ENCODE measurements at regions not wholly inside any gene's neighbourhood (a gene's known extent, or its start where the extent isn't known, plus 50 kb on each side); places are given as distances from the start of the nearest gene placed in this dataset.

DNA sequence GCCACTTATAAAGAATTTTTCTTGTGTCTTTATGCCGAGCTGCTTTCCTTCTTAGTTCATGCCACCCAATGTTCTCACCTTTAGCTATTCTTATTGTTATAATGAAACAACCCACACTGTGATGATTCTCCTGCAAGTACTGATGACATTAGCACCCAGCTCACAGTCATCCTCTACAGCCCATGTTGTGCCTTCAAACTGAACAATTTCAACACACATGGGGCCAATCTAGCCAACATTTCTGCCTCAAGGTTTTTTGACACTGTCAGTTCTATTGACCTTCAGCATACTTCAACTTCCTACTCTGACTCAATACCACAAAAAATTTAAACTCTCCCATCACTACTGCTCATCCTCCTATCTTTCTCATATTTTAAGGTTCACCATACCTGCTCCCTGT is 752.4 kb downstream of the FGF9 start:
- POLR2A ChIA-PET (ENCODE audit: unreplicated experiment), result no interaction called here
- dilution Hi-C loops (cut with HindIII; ENCODE audit: low sequenced_read_pairs, unreplicated experiment), result no loop called here
- intact Hi-C loops (cut with micrococcal nuclease), result no loop called here
- H3K36me3 ChIP-seq (ENCODE audit: control insufficient read depth, insufficient read depth, low read length), result no peaks in the 10 kb centered on the region
- H3K9ac ChIP-seq (ENCODE audit: low read depth, low read length), result no peak overlapping the region
- no peaks in the 10 kb centered on the region for H3K79me1 ChIP-seq (ENCODE audit: low read depth in 1 of 2, low read length in 2 of 2)
- no peak overlapping the region for H4K91ac ChIP-seq (ENCODE audit: insufficient read depth, low read depth, low read length)
- no peak overlapping the region for H4K5ac ChIP-seq (ENCODE audit: low read depth, low read length)
- H2BK5ac ChIP-seq (ENCODE audit: low read depth, low read length, poor library complexity, severe bottlenecking), result no peak overlapping the region
- no peak overlapping the region for H2BK15ac ChIP-seq (ENCODE audit: low read depth, low read length)
- no peak overlapping the region for H3K4me2 ChIP-seq (ENCODE audit: low read depth, low read length)
- H4K20me1 ChIP-seq (ENCODE audit: insufficient read depth, low read length), result no peaks in the 10 kb centered on the region
- H3K18ac ChIP-seq (ENCODE audit: low read depth, low read length), result no peak overlapping the region
- H3K4me1 ChIP-seq (ENCODE audit: control insufficient read depth, insufficient read depth, low read length), result no peaks in the 10 kb centered on the region
- CTCF ChIA-PET, result interaction anchor here (0.6 kb wide), 1 partner anchor 53 kb away, joined by 4 read pairs; no protein-coding TSS in a partner anchor
- H3K4me3 ChIP-seq (ENCODE audit: insufficient read depth, low read depth, low read length), result no peak overlapping the region
- H2AFZ ChIP-seq (replicated peaks; ENCODE audit: low read length, poor library complexity), result no peak overlapping the region
- no peaks in the 10 kb centered on the region for H3K27me3 ChIP-seq (ENCODE audit: control insufficient read depth, insufficient read depth, low read length)
- BruUV-seq (replicated peaks), result no TSS peak
- H2AK9ac ChIP-seq (replicated peaks; ENCODE audit: low read depth, low read length, poor library complexity), result no peak overlapping the region
- peaks cover 6% of the 10 kb centered on the region; the same call in 1 of the 2 replicates for H3K9me3 ChIP-seq (ENCODE audit: control insufficient read depth, insufficient read depth, low read length)
- H3K9me1 ChIP-seq (ENCODE audit: insufficient read depth, low read length), result no peaks in the 10 kb centered on the region
- no peak overlapping the region for H4K8ac ChIP-seq (ENCODE audit: low read depth in 2 of 2, low read length in 2 of 2)
- TF ChIP-seq CEBPB (IDR thresholded peaks at IDR 0.05; ENCODE audit: low read depth, low read length) (no peak), RFX5 (IDR thresholded peaks at IDR 0.05; ENCODE audit: low read depth, low read length) (no peak), MXI1 (IDR thresholded peaks at IDR 0.05; ENCODE audit: borderline replicate concordance, low read depth, low read length) (no peak), MAZ (IDR thresholded peaks at IDR 0.05; ENCODE audit: borderline replicate concordance, low read depth, low read length) (no peak), BHLHE40 (IDR thresholded peaks at IDR 0.05; ENCODE audit: low read depth, low read length) (no peak), CHD1 (IDR thresholded peaks at IDR 0.05; ENCODE audit: low read depth, low read length) (no peak), RAD21 (IDR thresholded peaks at IDR 0.05; ENCODE audit: low read length) (no peak), POLR2A (IDR thresholded peaks at IDR 0.05; ENCODE audit: low read depth, low read length) (no peak), MAFK (IDR thresholded peaks at IDR 0.05; ENCODE audit: low read depth, low read length) (no peak), RCOR1 (IDR thresholded peaks at IDR 0.05; ENCODE audit: insufficient replicate concordance, low read length) (no peak)
- TF ChIP-seq, protein P1, sequence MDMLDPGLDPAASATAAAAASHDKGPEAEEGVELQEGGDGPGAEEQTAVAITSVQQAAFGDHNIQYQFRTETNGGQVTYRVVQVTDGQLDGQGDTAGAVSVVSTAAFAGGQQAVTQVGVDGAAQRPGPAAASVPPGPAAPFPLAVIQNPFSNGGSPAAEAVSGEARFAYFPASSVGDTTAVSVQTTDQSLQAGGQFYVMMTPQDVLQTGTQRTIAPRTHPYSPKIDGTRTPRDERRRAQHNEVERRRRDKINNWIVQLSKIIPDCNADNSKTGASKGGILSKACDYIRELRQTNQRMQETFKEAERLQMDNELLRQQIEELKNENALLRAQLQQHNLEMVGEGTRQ (IDR thresholded peaks at IDR 0.05; ENCODE audit: low read depth, low read length), result no peak
- TF ChIP-seq, protein P2, sequence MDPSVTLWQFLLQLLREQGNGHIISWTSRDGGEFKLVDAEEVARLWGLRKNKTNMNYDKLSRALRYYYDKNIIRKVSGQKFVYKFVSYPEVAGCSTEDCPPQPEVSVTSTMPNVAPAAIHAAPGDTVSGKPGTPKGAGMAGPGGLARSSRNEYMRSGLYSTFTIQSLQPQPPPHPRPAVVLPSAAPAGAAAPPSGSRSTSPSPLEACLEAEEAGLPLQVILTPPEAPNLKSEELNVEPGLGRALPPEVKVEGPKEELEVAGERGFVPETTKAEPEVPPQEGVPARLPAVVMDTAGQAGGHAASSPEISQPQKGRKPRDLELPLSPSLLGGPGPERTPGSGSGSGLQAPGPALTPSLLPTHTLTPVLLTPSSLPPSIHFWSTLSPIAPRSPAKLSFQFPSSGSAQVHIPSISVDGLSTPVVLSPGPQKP (IDR thresholded peaks at IDR 0.05; ENCODE audit: borderline replicate concordance, low read depth, low read length), result no peak
- H2BK20ac ChIP-seq (ENCODE audit: low read depth, low read length), result no peak overlapping the region
- WGBS, 2 experiments (ENCODE audit: extremely low coverage in 2 of 2, insufficient read length in 1 of 2), result no CpG with 5 or more reads among the region's 1 CpG
- ATAC-seq (ENCODE audit: low read depth) (no peak), DNase-seq (no peak)
- no peak overlapping the region for H2BK120ac ChIP-seq (ENCODE audit: low read depth, low read length)
- no peak overlapping the region for H3K14ac ChIP-seq (replicated peaks; ENCODE audit: low read depth, low read length)
- no peak overlapping the region for H3K23ac ChIP-seq (ENCODE audit: low read depth, low read length)
- no peak overlapping the region for H2AK5ac ChIP-seq (ENCODE audit: low read depth, low read length)
- no peak overlapping the region for H3K4ac ChIP-seq (ENCODE audit: low read depth, low read length)
- no peak overlapping the region for H3K56ac ChIP-seq (ENCODE audit: extremely low read depth, insufficient read depth, low read length)
- no peak overlapping the region for H3K27ac ChIP-seq (ENCODE audit: insufficient read depth, low read length)
- in situ Hi-C loops (cut with MboI; ENCODE audit: low sequenced_read_pairs), result no loop called here
